ENCODE measurements at regions not wholly inside any gene's neighbourhood (a gene's known extent, or its start where the extent isn't known, plus 50 kb on each side); places are given as distances from the start of the nearest gene placed in this dataset.
"Not testable (repeated sequence)": the region's sequence is repeated elsewhere in the genome, so short reads cannot be mapped to it uniquely, and the experiment has no call there.

- Histone ChIP-seq H3K4me1 (ENCODE audit: control insufficient read depth in 1 of 2, low read depth in 2 of 2) (no peaks in the 10 kb centered on the region), H3K27me3 (replicated peaks; ENCODE audit: insufficient read depth) (no peaks in the 10 kb centered on the region), H3K36me3 (no peaks in the 10 kb centered on the region), H3K9me3 (no peaks in the 10 kb centered on the region), H3K4me3 (no peak overlapping the region), H3K27ac (no peak overlapping the region)
- no peak for ATAC-seq (ENCODE audit: insufficient number of reproducible peaks, low FRiP score, low read depth)
- TF ChIP-seq CTCF (IDR thresholded peaks at IDR 0.05) = no peak
- no peak for DNase-seq (ENCODE audit: low spot score)
Measured at GRCh38 chr2:192555740-192556139, 361.0 kb upstream of the TMEFF2 start.

- Histone ChIP-seq H3K27ac (no peak overlapping the region), H3K9me3 (no peaks in the 10 kb centered on the region), H3K27me3 (replicated peaks; ENCODE audit: insufficient read depth) (no peaks in the 10 kb centered on the region), H3K4me1 (ENCODE audit: control insufficient read depth in 1 of 2, low read depth in 2 of 2) (no peaks in the 10 kb centered on the region), H3K36me3 (no peaks in the 10 kb centered on the region), H3K4me3 (no peak overlapping the region)
- no peak for DNase-seq (ENCODE audit: low spot score)
- TF ChIP-seq CTCF (IDR thresholded peaks at IDR 0.05) = no peak
- ATAC-seq (ENCODE audit: insufficient number of reproducible peaks, low FRiP score, low read depth) = no peak
Measured at GRCh38 chr2:192551760-192552159, 357.0 kb upstream of the TMEFF2 start.

DNA sequence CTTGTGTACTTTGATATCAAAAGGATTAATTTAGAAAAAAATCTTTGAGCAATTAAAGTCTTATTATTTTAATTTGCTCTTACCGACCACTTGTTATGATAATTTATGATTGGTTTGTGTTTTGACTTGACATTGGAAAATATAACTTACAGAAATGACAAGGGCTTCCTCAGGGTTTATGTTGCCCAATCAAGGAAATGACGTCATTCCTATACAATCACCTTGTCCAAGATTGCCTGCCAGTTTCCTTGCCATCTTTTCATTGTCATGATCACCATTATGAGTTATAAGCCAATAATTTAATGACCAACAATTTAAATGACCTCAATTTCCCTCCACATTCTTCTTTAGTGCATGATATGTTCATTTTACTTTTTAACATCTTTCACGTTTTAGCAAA is 351.8 kb upstream of the TMEFF2 start:
- no peak for ATAC-seq (ENCODE audit: insufficient number of reproducible peaks, low FRiP score, low read depth)

DNA sequence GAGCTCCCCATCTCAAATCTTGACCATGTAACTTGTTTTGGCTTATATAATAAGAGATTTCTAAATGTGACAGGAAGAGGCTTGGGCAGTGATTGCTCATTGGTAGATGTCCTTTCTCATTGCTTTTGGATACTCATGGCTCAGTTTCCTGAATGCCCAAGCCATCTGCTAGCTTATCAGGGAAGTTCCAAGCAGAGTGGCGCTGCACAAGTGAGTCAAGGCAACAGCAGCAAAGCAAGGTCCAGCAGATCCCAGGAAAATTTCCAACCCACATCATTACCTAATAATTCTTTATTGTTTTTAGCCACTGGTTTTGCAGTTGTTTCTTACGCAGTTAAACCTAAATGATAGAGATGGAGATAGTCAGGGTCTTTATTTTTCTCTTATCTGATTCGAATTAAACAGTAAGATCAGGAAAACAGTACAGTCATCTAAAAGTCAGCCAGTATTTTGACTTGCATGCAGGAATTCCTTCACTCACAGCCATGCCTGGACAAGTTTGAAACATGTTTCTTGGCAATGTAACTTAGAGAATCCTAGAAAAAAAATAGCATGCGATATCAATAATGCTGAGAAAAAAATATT is 349.7 kb upstream of the TMEFF2 start:
- ATAC-seq (ENCODE audit: insufficient number of reproducible peaks, low FRiP score, low read depth) (no peak), DNase-seq (ENCODE audit: low spot score) (no peak)
- H3K9me3 ChIP-seq = no peaks in the 10 kb centered on the region
- no peaks in the 10 kb centered on the region for H3K4me1 ChIP-seq (ENCODE audit: control insufficient read depth in 1 of 2, low read depth in 2 of 2)
- H3K27ac ChIP-seq = no peak overlapping the region
- TF ChIP-seq CTCF (IDR thresholded peaks at IDR 0.05) = no peak
- no peak overlapping the region for H3K4me3 ChIP-seq
- no peaks in the 10 kb centered on the region for H3K27me3 ChIP-seq (replicated peaks; ENCODE audit: insufficient read depth)
- H3K36me3 ChIP-seq = no peaks in the 10 kb centered on the region

More for the DNA sequence above, 351.8 kb upstream of the TMEFF2 start:
- Histone ChIP-seq H3K36me3 (no peaks in the 10 kb centered on the region), H3K27me3 (replicated peaks; ENCODE audit: insufficient read depth) (no peaks in the 10 kb centered on the region), H3K27ac (no peak overlapping the region), H3K9me3 (no peaks in the 10 kb centered on the region), H3K4me1 (ENCODE audit: control insufficient read depth in 1 of 2, low read depth in 2 of 2) (no peaks in the 10 kb centered on the region), H3K4me3 (no peak overlapping the region)
- no peak for DNase-seq (ENCODE audit: low spot score)
- TF ChIP-seq CTCF (IDR thresholded peaks at IDR 0.05) = no peak

- not testable (repeated sequence) for DNase-seq (ENCODE audit: low spot score); H3K9me3 ChIP-seq; H3K27ac ChIP-seq; ATAC-seq (ENCODE audit: insufficient number of reproducible peaks, low FRiP score, low read depth); H3K4me3 ChIP-seq; H3K27me3 ChIP-seq (replicated peaks; ENCODE audit: insufficient read depth); H3K36me3 ChIP-seq; H3K4me1 ChIP-seq (ENCODE audit: control insufficient read depth in 1 of 2, low read depth in 2 of 2)
Measured at GRCh38 chr2:192542148-192543066, 347.7 kb upstream of the TMEFF2 start.

Data from thoracic aorta (tissue), 2 donors.